ENCODE measurements at regions not wholly inside any gene's neighbourhood (a gene's known extent, or its start where the extent isn't known, plus 50 kb on each side); places are given as distances from the start of the nearest gene placed in this dataset.

GRCh38 chr11:134742956-134743819 lies 331.1 kb upstream of the B3GAT1 start:
- H3K27me3 ChIP-seq: no peaks in the 10 kb centered on the region
- TF ChIP-seq EP300 (IDR thresholded peaks at IDR 0.05): no peak
- H3K4me1 ChIP-seq: no peaks in the 10 kb centered on the region
- H3K27ac ChIP-seq: no peak overlapping the region
- intact Hi-C loops (cut with DNase I): no loop called here
- H3K36me3 ChIP-seq: no peaks in the 10 kb centered on the region
- DNase-seq: no peak
- 37 to 55% methylated on average over 12 of the region's 12 CpGs for WGBS, 2 donors
- H3K4me3 ChIP-seq: no peak overlapping the region
- H3K9me3 ChIP-seq: peaks cover 0 to 2% (median 0%) of the 10 kb centered on the region in 4 donors

DNA sequence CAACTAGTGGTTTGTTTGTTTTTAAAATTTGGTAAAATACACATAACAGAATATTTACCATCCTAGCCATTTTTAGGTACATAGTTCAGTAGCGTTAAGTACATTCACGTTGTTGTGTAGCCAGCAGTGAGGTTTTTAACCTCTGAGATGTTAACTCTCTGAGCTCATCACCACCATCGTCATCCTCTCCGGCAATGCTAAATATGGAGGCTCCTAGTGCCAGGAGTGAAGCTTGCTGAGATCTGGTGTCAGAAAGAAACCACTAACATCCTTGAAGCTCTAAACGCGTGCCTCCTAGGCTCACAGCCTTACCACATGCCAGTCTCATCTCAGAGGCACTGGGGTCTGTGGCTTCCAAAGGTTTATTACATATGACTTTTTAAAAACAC lies 330.2 kb upstream of the B3GAT1 start:
- no peak for DNase-seq
- intact Hi-C loops (cut with DNase I): no loop called here
- Histone ChIP-seq H3K4me3 (no peak overlapping the region), H3K36me3 (no peaks in the 10 kb centered on the region), H3K4me1 (no peaks in the 10 kb centered on the region), H3K9me3 (peaks cover 0 to 2% (median 0%) of the 10 kb centered on the region in 4 donors), H3K27ac (no peak overlapping the region), H3K27me3 (no peaks in the 10 kb centered on the region)
- 19 to 56% methylated on average over 6 of the region's 6 CpGs for WGBS, 2 donors
- no peak for TF ChIP-seq POLR2AphosphoS5 (IDR thresholded peaks at IDR 0.05)
- no peak for TF ChIP-seq EP300 (IDR thresholded peaks at IDR 0.05)
- TF ChIP-seq, protein P1, sequence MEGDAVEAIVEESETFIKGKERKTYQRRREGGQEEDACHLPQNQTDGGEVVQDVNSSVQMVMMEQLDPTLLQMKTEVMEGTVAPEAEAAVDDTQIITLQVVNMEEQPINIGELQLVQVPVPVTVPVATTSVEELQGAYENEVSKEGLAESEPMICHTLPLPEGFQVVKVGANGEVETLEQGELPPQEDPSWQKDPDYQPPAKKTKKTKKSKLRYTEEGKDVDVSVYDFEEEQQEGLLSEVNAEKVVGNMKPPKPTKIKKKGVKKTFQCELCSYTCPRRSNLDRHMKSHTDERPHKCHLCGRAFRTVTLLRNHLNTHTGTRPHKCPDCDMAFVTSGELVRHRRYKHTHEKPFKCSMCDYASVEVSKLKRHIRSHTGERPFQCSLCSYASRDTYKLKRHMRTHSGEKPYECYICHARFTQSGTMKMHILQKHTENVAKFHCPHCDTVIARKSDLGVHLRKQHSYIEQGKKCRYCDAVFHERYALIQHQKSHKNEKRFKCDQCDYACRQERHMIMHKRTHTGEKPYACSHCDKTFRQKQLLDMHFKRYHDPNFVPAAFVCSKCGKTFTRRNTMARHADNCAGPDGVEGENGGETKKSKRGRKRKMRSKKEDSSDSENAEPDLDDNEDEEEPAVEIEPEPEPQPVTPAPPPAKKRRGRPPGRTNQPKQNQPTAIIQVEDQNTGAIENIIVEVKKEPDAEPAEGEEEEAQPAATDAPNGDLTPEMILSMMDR (IDR thresholded peaks at IDR 0.05): no peak
- no peak for TF ChIP-seq POLR2A (IDR thresholded peaks at IDR 0.05)

DNA sequence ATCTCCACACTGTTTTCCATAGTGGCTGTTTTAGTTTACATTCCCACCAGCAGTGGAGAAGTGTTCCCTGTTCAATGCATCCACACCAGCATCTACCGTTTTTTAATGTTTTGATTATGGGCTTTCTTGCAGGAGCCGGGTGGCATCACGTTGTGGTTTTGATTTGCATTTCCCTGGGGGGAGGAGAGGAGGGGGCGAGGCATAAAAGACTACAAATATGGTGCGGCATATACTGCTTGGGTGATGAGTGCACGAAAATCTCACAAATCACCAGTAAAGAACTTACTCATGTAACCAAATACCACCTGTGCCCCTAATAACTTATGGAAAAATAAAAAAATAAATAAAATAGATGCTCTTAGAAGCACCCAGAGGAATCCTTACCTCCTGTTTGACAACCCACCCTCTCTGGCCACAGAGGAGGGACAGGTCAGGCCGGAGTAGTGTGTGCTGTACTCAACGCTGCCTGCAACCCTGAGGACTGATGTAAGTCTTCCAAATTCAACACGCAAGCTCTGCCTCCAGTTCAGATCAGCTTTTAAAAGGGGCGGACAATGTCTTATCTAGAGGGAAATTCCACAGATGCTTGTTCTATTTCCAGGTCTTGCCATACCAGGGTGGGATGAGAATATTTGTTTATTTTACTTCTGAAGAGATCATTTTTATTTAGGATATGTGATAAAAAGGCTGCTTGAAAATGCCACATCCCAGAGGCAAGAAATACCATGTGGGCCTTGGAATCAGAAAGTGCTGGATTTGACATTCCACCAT lies 329.6 kb upstream of the B3GAT1 start:
- no peak for DNase-seq
- 31 to 45% methylated on average over 10 of the region's 10 CpGs for WGBS, 2 donors
- H3K27me3 ChIP-seq: no peaks in the 10 kb centered on the region
- no peaks in the 10 kb centered on the region for H3K36me3 ChIP-seq
- H3K9me3 ChIP-seq: peaks cover 0 to 1% (median 0%) of the 10 kb centered on the region in 4 donors
- peaks cover 0 to 3% (median 0%) of the 10 kb centered on the region in 4 donors for H3K4me1 ChIP-seq
- intact Hi-C loops (cut with DNase I): no loop called here
- no peak overlapping the region for H3K4me3 ChIP-seq
- no peak overlapping the region for H3K27ac ChIP-seq
- TF ChIP-seq EP300 (IDR thresholded peaks at IDR 0.05): no peak
- TF ChIP-seq, protein P1 (IDR thresholded peaks at IDR 0.05): no peak

DNA sequence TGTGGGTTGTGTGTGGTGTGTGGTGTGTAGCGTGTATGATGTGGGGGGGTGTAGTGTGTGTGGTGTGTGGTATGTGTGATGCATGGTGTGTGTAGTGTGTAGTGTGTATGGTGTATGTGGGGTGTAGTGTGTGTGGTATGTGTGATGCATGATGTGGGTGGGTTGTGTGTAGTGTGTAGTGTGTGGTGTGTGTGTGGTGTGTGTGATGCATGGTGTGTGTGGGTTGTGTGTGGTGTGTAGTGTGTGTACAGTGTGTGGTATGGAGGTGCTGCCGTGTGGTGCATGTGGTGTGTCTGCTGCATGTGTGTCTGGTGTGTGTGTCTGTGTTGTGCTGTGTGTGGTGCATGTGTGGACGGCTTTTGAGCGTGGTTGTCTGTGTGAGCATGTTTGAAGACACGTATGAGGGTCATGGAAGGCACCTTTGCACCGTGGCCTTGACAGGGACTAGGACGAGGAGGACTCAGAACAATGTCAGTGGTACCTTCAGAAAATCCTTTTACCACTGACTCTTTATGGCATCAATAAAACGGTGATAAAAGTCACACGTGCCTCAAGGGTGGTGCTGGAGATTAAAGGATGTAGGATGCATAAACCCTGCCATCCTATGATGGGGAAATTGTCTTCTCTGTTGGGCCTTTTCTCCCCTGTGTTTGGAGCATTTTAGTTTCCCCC lies 328.7 kb upstream of the B3GAT1 start:
- no peak for DNase-seq
- H3K36me3 ChIP-seq: no peaks in the 10 kb centered on the region
- intact Hi-C loops (cut with DNase I): no loop called here
- H3K27ac ChIP-seq: no peak overlapping the region
- WGBS, 2 donors: 21 to 62% methylated on average over 9 of the region's 9 CpGs
- no peak for TF ChIP-seq EP300 (IDR thresholded peaks at IDR 0.05)
- TF ChIP-seq, protein P1 (IDR thresholded peaks at IDR 0.05): no peak
- no peak for TF ChIP-seq POLR2AphosphoS5 (IDR thresholded peaks at IDR 0.05)
- no peak for TF ChIP-seq POLR2A (IDR thresholded peaks at IDR 0.05)
- H3K27me3 ChIP-seq: no peaks in the 10 kb centered on the region
- H3K9me3 ChIP-seq: no peaks in the 10 kb centered on the region
- peaks cover 0 to 5% (median 0%) of the 10 kb centered on the region in 4 donors for H3K4me1 ChIP-seq
- H3K4me3 ChIP-seq: no peak overlapping the region

DNA sequence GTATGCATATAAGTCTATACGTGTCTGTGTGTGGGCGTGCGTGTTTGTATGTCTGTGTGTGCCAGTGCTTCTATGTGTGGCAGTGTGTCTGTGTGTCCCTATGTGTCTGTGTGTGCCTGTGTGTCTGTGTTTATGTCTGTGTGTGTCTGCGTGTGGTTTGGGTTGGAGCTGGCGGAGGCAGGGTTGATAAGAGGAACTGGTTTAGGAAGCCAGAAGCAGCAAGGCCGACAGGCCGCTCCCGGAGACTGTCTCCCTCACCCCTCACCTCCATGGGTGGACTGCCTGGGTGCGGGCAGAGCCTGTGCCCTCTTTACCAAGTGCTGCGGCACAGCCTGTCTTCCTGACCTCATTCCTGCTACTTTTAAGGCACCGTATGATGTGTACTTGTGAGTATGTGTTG lies 327.1 kb upstream of the B3GAT1 start:
- WGBS, 2 donors: 69 to 80% methylated on average over 11 of the region's 11 CpGs
- H3K4me1 ChIP-seq: peaks cover 0 to 14% (median 0%) of the 10 kb centered on the region in 4 donors
- no peaks in the 10 kb centered on the region for H3K9me3 ChIP-seq
- intact Hi-C loops (cut with DNase I): no loop called here
- TF ChIP-seq EP300 (IDR thresholded peaks at IDR 0.05) (no peak), POLR2A (IDR thresholded peaks at IDR 0.05) (no peak), POLR2AphosphoS5 (IDR thresholded peaks at IDR 0.05) (no peak)
- TF ChIP-seq, protein P1 (IDR thresholded peaks at IDR 0.05): no peak
- DNase-seq: no peak
- H3K4me3 ChIP-seq: no peak overlapping the region
- no peak overlapping the region for H3K27ac ChIP-seq
- no peaks in the 10 kb centered on the region for H3K27me3 ChIP-seq
- H3K36me3 ChIP-seq: no peaks in the 10 kb centered on the region

All from sigmoid colon (tissue), 6 donors.